ENCODE measurements at regions not wholly inside any gene's neighbourhood (a gene's known extent, or its start where the extent isn't known, plus 50 kb on each side); places are given as distances from the start of the nearest gene placed in this dataset.
"Not testable (repeated sequence)": the region's sequence is repeated elsewhere in the genome, so short reads cannot be mapped to it uniquely, and the experiment has no call there.

DNA sequence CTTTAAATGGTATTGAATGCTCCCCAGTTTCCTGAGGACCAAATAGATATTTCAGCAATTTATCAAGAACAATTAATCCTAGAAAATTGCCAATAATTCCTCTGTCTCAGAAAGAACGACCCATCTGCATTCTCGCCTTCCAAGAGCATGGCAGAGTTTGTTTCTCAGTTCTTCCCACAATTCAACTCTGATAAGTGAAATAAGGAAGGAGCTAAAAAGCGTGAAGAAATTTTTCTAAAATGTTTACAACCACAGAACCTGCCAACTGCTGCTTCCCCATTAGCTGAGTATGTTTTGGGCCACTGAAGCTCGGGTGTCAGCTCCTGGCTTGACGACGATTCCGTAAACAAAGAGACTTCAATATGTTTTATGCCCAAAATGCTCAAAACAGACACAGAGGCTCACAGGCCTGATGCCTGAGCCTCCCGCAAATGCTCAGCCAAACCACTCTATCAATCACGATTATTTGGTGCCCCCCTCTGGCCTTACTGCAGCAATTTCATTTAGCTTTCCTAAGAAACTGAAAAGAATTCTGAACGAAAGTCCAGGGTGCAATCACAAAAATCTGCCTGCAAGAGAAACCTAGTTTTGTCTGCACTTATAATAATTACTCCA lies 259.2 kb upstream of the CCDC54 start:
- DNase-seq = peak; percentile 57

DNA sequence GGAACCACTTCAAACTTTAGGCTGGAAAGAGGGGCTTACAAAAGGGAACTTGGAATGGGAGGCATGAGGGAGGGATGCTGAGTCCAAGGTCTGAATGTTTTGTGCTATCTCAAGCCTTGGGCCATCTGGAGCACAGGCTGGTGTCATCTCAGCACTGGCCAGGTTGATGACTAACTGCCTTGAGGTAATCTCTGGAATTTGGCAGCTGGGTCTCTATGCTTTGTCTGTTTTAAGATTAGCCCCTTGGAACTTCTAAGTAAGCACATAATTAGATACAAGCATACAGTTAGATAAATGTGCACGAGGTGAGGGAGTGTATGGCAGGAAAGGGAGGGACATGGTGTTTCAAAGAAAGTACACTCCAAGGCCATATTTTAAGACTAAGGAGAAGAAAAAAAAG lies 252.4 kb upstream of the CCDC54 start:
- DNase-seq = no peak

DNA sequence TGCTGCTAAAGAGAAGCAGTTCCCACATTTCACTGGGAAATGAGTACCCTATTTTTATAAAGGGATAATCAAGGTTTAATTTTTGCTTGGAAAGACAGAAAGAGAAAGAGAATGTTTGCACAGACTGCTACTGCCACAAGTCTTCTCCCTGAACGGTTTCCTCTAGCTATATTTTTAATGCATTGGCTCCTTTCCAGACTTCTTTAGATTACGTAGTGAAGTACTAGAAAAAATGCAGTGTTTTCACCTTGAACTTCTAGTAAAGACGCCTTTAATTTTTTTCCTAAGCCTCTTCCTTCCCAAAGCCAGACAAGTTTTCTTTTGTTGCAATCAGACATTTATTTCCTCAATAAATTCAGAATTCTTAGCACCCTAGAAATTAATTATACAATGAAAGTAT lies 248.3 kb upstream of the CCDC54 start:
- no peak for DNase-seq

DNA sequence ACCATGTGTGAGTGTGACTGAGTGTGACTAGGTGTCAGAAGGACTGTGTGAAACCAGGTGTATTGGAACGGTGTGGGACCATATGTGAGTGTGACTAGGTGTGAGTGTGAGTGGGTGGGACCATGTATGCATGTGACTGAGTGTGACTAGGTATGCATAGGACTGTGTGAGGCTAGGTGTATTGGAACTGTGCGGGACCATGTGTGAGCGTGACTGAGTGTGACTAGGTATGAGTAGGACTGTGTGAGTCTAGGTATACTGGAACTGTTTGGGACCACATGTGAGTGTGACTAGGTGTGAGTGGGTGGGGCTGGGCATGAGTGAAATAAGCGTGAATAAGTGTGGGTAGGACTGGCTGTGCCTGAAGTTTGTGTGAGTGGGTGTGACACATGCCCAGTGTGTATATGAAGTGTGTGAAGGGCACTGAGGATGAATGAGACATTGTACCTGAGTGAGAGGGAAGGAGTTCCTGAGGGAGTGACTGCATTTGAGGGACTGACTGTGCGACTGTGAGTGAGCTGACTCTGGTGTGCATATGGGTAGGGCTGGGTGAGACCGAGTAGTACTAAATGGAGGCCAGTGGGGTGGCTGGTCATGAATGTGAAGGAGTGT lies 247.0 kb upstream of the CCDC54 start:
- DNase-seq = no peak

DNA sequence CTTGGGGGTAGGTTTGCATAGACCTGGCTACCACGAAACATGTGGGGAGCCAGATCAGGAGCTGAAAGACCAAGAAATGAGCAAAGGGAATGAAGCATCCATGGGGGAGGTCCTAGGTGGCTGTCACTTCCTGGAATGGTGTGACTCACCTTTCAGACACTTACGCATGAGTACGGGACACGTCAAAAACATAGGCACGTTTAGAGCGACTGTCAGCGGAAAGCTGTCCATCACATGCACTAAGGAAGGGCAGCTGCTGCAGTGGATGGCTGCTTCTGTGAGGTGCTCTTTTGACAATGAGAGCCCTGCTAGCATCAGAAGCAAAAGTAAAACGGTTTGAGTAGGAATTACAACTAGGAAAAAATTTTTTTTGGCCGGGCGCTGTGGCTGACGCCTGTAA lies 244.6 kb upstream of the CCDC54 start:
- DNase-seq = no peak

DNA sequence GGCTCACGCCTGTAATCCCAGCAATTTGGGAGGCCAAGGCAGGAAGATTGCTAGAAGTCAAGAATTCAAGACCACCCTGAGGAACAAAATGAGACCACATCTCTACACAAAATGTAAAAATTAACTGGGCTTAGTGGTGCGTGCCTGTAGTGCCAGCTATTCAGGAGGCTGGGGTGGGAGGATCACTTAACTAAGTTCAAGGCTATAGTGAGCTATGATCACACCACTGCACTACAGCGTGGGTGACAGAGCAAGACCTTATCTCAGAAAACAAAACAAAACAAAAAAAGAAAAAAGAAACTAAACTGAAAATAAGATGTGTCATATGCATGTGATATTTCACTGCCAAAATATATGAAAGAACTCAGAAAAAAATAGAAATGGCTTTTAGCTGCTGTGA lies 243.3 kb upstream of the CCDC54 start:
- no peak for DNase-seq

DNA sequence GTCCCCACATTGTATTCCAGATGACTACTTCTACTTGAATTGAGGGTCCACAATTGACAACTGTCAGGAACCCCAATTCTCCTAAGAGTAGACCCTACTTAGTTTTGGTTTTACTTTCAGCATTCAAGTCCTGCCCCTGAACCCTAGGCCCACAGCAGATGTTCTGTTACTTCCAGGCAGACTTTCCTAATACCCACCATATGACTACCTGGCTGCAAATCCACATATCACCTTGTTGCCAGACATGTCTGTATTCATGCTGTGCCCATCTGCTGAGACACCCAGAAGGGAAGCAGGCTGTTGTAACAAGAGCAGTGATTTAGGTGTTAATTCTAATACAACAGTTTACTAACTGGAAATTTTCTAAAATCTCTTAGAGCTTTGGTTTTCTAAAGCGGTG lies 235.1 kb upstream of the CCDC54 start:
- DNase-seq = no peak

DNA sequence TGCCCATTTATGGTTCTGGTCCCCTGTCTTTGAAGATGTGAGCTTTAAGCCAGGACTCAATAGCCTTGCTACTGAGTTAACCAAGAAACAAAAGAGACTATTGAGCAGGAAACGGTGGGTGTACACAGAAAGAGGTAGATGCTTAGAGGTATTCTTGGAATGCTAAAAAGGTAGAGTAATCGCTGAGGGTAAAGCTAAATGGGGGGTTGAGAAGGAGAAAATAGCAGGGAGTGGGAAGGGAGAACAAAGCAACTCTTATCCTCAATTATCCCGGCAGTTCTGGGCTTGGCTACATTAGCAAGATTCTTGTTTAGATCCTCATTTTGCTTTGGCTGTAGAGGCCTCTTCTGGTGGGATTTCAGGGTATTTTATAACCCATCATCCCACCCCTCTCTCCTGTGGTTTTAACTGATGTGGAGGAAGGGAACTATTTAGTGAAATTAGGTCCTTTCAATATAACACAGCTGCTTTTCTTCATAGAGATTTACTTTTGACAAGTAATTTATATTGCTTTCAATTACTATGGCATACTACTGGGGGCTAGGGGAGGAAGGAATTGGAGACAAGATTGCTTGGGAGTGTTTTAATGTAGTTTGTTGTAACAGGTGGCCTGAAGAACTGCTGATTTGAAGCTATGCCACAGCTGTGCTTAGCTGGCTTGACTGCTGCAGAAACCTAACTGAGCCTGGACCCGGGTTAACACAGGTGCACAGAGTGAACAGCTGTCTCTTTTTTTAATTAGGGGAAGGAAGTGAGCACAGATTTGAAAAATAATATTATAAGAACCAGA lies 234.3 kb upstream of the CCDC54 start:
- DNase-seq = no peak

DNA sequence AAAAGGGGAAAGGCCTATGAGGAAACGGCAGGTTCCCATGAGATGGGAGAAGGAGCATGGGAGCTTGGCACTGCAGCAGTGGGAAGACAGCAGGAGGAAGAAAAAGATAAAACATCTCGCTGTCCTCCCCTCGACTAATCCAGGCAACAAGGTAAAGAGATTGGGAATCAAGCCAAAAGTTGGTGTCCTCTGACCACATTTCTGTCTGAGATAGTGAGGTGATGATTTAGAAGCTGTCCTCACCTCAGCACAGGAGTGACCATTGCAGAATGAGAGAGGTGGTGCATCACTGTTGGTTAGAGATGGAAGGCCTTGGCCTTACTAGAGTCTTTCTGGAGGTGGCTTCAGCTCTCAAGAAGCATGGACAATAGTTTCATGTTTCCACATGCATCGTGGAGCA lies 226.6 kb upstream of the CCDC54 start:
- DNase-seq = no peak

DNA sequence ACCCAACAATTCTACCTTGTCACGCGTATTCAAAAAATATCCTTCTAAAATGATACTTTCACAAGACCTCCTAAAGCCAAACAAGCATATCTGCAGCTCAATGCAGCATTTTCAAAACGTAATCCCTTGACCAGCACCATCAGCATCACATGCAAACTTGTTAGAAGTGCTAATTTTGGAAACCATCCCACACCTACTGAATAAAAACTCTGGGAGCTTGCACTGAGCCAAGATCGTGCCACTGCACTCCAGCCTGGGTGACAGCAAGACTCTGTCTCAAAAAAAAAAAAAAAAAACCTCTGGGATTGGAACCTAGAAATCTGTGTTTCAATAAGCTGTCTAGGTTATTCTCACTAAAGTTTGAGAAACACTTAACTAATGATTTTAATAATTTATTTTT lies 223.3 kb upstream of the CCDC54 start:
- no peak for DNase-seq

DNA sequence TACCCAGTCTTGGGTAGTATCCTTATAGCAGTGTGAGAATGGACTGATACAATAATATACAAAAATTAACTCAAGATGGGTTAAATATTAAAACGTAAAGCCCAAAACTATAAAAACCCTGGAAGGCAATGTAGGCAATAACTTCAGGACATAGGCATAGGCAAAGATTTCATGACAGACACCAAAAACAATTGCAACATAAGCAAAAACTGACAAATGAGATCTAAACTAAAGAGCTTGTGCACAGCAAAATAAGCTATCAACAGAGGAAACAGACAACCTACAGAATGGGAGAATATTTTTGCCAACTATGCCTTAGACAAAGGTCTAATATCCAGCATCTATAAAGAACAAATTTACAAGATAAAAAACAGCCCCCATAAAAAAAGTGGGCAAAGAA lies 204.8 kb upstream of the CCDC54 start:
- no peak for DNase-seq

DNA sequence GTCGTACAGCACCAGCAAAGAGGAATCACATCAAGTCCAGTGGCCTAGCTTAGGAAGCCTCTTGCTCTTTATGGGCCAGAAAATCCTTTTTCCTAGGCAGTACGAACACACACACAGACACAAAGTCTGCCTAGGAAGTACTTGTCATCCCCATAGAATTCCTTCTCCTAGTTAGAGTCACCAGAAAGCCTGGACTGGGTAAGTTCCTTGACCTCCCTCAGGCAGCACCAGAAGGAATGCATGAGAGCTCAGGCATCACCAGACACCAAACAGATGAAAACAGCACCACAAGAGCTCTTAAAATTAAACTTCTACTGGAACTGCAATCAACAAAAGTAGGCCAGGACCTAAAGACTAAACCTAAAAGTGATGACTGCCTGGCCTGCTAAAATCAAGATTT lies 192.9 kb upstream of the CCDC54 start:
- DNase-seq = no peak

DNA sequence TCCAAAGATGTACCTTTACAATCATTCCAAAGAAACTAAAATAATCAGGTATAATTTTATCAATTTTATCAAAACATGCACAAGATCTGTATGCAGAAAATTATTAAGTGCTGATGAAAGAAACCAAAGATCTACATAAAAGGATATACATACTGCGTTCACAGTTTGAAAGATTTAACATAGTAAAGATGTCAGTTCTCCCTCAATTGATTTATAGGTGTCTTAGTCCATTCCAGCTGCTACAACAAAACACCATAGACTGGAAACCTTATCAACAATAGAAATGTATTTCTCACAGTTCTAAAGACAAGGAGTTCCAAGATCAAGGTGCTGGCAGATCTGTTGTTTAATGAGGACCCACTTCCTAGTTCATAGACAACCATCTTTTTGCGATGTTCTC lies 189.0 kb upstream of the CCDC54 start:
- DNase-seq = no peak

DNA sequence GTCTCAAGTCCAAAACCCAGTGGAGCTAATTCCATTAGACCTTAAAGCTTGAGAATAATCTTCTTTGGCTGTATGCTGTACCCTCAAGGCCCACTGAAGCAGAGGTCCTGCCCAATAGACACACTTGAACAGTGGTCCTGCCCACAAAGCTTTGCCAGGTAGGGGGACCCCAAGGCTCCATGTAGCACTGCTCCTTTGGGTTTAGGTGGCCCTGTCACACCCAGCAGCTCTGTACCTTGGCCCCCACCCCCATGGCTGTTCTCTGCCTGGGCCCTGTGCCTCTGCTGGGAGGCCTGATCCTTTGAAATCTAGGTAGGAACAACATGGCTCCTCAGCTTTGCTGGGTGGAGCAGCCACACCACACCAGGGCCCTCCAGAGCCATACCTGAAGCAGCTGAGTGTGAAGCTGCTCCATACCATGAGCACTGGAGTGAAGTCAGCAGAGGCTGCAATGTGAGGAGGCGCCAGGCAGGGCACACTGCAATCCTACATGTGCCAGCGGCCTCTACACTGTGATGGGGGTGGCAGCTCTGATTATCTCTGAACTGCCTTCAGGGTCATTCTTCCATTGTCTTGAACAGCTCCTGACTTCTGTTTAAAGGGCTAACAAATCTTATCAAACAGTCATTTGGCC lies 188.0 kb upstream of the CCDC54 start:
- DNase-seq = no peak

DNA sequence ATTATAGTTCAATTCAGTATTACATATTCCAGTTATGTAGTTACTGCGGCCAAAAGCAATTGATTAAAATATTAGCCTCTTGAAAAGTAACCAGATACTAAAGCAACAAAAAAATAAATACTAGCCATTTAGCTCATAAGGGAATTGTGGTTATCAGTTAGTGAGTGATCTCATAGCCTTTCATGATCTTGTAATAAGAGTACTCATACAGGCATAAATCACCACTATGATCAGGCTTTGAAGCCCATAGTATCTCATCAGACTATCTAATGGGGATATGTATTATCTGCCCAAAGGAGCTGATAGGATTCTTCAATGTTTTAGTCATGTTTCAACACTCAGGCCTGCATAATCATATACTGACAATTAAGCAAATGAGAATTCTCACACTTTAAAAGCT lies 184.1 kb upstream of the CCDC54 start:
- DNase-seq = no peak

DNA sequence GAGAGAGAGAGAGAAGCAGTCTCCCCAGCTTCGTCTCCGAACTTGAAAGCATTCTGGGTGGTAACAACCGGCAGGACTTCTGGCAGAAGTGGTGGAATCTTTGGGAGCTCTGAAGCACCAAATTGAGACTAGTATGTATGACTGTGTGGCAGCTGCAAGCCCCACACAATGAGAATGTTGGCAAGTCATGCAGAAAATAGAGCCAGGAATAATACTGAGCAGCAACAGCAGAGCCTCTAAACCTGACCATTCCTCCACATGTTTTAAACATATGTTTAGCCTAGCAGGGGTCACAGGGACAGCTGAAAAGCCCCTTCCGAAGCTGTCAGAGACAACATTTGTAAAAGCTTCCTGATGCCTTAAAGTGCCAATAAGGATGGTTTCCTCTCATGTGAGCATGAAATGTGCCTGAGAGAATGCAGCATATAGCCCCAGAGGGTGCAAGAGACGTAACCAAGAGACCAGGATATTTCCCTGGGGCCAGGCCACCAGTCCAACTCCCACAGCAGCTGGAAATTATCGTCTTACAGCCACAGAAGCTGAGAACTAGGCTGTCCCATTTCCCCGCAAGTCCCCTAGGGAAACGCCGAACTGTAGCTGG lies 178.6 kb upstream of the CCDC54 start:
- no peak for DNase-seq

DNA sequence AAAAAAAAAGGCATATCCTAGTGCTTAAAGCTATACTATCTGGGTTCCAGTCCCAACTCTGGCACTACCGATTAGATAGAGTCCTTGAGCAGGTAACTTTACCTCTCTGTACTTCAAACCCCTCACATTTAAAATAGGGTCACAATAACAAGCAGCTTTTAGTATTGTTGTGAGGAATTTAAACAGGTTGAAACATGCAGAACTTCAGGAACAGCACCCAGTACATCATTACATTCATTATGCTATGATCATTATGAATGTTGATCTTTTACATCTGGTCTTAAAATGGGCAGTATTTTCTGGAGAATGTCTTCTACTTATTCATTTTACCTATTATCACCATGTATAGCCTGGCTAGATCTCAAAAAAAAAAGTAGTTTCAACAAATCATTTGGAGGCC lies 176.1 kb upstream of the CCDC54 start:
- DNase-seq = no peak

DNA sequence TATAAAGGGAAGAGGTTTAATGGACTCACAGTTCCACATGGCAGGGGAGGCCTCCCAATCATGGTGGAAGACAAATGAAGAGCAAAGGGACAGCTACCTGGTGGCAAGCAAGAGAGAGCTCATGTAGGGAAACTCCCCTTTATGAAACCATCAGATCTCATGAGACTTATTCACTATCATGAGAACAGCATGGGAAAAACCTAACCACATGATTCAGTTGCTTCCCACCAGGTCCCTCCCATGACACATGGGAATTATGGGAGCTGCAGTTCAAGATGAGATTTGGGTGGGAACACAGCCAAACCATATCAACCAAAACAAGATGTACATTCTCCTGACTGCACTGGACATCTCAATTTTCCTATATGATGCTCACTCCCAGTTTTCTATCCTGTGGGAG lies 174.4 kb upstream of the CCDC54 start:
- DNase-seq = not testable (repeated sequence)

DNA sequence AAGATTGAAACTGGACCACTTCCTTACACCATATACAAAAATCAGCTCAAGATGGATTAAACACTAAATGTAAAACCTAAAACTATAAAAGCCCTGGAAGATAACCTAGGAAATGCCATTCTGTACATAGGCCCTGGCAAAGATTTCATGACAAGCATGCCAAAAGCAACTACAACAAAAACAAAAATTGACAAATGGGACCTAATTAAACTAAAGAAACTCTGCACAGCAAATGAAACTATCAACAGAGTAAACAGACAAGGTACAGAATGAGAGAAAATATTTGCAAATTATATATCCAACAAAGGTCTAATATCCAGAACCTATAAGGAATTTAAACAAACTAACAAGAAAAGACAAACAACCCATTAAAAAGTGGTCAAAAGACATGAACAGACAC lies 173.1 kb upstream of the CCDC54 start:
- DNase-seq = no peak

DNA sequence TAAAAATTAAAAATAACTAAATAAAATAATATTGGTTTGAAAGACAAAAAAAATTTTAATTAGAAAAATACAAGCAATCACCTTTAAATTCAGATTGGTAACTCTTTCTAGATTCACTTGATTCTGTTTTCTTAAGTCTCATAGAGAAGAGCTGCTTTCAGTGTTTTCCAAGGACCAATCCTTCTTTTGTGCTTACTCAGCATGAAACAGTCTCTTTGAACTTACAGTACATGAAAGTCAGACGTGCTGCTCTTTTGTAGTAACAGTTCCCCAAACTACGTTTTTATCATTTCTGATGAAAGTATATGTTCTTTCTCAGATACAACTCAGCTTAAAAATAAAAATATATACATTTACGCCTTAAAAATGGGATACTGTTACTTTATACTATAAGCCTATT lies 171.9 kb upstream of the CCDC54 start:
- DNase-seq = no peak

DNA sequence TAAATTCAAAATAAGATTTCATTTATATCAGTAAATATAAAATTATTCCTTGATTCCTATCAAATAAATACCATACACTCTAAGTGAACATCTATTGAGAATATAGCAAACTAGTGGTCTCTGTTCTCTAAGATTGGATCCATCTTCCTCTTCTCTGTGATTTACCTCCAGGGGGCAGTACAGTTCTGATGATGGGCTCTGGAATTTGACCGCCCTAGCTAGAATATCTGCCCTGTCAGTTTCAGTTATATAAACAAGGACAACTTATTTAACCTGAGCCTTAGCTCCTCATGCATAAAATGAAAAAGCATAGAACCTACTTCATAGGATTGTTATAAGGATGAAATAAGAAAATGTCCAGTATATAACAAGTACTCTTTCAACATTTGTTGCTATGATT lies 171.1 kb upstream of the CCDC54 start:
- peak; percentile 11 for DNase-seq

DNA sequence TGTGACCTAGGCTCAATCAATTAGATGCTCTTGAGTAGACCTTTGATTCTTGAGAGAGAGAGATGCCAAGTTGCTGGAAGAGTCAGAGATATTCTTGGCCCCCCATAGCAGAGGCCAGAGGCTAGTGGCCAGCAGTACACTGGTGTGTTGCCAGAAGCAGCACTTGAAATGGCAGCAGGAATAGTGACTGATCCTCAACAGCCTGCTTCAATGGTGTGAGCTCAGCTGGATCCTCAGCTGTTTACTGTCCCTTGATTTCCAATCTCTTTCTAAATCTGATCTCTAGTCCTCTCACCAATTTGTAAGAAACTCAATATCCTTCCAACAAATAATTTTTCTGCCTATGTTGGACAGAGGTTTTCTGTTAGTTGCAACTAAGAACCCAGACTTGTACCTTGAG lies 170.3 kb upstream of the CCDC54 start:
- no peak for DNase-seq

DNA sequence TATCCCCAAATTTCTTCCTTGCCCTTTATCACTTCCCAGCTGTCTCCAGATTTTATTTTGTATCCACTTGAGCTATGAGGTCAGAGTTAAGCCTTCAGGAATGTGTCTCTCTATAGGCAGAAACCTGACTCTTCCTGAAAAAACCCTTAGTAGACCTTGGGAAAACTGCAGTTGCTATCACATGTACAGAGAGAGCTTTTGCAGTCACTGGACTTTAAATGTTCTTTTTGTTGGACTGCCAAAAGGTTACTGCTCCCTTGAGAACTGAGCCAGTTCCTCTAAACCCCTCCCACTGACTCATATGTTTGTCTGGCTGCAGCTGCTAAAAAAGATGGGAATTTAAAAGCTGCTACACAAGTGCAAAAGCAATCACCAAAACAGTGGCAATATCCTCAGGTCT lies 169.1 kb upstream of the CCDC54 start:
- peak; percentile 24 for DNase-seq

DNA sequence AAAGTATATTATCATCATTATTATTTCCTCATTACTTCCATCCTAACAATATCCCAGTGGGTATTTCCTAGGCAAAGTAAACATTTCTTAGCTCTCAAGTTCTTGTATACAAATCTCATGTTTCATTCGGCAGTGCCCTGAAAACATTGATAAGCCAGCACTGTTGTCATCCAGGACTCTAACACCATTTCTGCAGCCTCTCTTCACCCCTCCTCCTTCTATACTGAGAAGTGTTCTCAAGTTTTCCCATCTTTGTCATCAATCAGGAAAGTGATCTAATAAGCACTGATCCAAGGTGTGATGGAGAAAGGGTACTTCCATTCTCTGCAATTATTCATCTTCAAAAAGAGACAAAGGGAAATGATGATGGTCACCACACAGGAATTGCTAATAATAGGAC lies 168.4 kb upstream of the CCDC54 start:
- no peak for DNase-seq

Measured in NCI-H1092 treated with DMSO at 0.1 percent for 48 hours (cell line).